ENCODE measurements at regions not wholly inside any gene's neighbourhood (a gene's known extent, or its start where the extent isn't known, plus 50 kb on each side); places are given as distances from the start of the nearest gene placed in this dataset.
A peak's percentile ranks its signal among the peaks of the same experiment; 100 is the strongest.
"Not testable (repeated sequence)": the region's sequence is repeated elsewhere in the genome, so short reads cannot be mapped to it uniquely, and the experiment has no call there.

- not testable (repeated sequence) for DNase-seq
These were observed 55.3 kb downstream of the BBS10 start for GRCh38 chr12:76292891-76293290.

DNA sequence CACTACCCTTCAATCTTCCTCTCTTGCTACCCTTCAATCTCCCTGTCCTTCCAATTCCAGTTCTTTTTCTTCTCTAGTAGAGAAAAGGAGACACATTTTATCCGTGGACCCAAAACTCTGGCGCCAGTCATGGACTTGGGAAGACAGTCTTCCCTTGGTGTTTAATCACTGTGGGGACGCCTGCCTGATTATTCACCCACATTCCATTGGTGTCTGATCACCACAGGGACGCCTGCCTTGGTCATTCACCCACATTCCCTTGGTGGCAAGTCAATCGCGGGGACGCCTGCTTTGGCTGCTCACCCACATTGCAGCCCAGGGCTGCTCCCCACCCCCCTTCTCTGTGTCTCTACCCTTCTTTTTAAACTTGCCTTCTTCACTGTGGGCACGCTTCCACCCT is 55.9 kb downstream of the BBS10 start:
- DNase-seq, result peak; percentile 63

GRCh38 chr12:76290963-76291859 is 57.0 kb downstream of the BBS10 start:
- no peak for DNase-seq

DNA sequence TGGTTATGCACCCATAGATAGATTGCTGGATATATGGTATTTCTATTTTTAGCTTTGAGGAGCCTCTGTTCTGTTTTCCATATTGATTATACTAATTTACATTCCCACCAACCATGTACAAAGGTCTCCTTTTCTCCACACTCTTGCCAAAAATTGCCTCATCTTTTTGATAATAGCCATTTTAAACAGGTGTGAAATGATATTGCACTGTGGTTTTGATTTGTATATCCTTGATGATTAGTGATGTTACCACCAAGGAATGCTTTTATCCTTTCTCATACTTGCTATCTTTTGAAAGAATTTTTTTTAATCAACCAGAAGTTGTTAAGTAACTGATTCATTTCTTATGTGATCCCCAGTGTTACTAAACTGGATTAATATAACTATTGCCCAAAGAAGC is 60.0 kb downstream of the BBS10 start:
- no peak for DNase-seq

GRCh38 chr12:76284816-76285750 is 63.1 kb downstream of the BBS10 start:
- DNase-seq, result peak; percentile 37

GRCh38 chr12:76282744-76283143 is 65.5 kb downstream of the BBS10 start:
- DNase-seq, result no peak

DNA sequence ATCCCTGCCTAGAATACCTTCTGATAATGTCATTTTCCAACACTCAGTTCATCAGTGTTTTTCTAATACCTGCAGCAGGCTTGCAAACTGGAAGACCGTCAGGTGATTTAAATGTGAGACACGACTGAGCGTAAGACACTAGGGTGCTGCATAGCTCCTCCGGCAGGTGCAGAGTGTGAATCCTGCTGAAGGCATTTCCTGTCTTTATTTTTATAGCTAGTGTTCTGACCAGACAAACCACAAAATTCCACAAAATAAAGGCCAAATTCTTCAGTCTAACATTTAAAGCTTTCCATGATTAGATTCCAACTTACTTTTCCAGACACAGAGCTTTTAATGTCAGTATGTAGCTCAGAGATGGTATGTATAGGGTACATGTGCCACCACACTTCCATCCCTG is 70.7 kb downstream of the BBS10 start:
- DNase-seq, result peak; percentile 88

DNA sequence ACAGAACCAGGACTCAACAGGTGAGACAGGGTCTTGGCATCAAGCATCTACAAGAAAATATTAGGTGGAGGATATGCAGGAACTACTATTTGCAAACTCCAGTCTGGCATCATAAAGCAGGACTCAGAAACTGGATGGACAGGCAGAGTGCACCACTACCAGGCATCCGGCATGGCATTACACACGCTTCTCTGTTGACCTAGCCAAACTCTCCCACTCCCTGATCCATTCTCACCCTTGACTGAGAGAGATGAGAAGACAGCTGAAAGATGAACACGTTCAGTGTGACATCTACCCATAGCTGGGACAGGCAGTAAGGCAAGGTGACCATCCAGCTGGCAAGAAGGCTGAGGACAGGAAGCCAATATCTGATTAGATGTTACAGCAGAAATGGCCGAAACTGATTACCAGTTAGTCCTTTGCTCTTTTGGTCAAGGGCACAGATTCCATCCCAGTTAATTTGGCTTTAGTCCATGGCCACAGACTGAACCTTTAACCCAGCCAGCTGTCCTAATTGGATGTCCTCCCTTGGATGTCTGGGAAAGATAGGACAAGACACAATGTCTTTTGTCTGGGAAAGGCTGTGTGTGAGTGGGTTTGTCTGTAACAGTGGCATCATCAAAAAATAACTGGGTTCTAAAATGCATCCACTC is 71.6 kb downstream of the BBS10 start:
- no peak for DNase-seq

- DNase-seq, result no peak
These were observed 72.6 kb downstream of the BBS10 start for GRCh38 chr12:76275511-76276093.

GRCh38 chr12:76274420-76275083 is 73.7 kb downstream of the BBS10 start:
- DNase-seq, result peak; percentile 63

DNA sequence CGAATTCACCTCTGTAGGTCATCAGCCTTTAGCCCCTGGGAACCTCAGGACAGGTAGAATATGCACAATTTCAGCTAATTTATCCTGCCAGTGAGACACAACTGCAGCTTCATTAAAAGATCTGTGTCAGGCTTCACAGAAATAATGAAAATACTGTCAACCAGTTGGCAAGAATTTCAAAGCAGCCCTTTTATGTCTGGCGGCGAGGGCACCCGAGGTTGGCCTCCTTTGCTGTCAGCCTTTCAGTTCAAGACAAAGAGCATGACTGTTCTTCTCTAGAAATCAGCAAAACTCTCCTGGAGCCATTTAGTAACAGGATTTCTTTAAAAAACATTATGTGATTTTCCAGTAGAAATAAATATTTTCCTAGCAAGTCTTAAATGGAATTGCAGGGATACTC is 75.9 kb downstream of the BBS10 start:
- DNase-seq, result no peak

- no peak for DNase-seq
These were observed 77.4 kb downstream of the BBS10 start for GRCh38 chr12:76270657-76271358.

- peak; percentile 66 for DNase-seq
These were observed 79.9 kb downstream of the BBS10 start for GRCh38 chr12:76268267-76268666.

DNA sequence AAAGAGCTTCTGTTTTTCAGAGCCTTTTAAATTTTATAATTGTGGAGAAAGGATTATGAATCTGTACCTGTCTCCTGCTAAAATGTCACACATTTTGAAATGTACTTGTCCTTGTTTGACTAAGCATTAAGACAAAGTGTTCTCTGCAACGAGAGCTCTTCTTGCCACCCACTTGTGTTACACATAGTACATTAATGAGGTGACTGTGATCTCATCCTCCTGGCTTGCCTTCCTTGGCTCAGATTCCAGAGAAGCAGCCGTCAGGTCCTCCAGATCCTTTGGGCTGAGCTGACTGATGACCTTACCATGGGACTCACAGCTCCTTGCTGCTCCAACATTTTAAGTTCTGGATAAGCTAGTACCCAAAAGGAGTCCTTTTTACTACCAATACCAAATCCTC is 81.4 kb downstream of the BBS10 start:
- peak; percentile 91 for DNase-seq

DNA sequence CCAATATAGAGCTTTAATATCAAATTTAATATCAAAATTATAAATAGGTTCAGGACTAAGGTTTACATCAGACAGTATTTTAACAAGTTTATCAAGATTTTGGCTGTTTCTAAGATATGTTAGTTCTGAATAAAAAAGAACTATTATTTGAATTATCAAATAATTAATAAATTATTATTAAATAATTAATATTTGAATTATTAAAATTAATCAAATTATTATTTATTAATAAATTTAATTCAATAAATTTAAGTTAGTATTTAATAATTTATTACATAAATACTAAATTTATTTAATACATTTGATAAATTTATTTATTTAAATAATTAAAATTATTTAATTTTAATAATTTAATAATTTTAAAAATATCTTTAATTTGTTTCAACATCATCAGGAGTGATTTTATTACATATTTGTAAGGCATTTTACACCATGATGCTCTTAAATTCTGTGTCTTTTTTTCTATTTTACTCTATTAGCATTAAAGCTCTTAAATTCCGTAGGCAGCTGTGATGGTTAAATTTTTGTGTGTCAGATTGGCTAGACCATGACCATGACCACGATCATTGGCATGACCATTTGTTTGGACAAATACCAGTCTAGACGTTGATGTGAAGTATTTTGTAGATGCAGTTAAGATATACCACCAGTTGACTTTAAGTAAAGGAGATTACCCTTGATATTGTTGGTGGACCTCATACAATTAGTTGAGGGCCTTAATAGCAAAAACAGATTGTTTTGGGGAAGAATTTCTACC is 82.6 kb downstream of the BBS10 start:
- DNase-seq, result no peak

- no peak for DNase-seq
These were observed 83.6 kb downstream of the BBS10 start for GRCh38 chr12:76264611-76265012.

GRCh38 chr12:76263696-76264095 is 84.5 kb downstream of the BBS10 start:
- DNase-seq, result no peak

DNA sequence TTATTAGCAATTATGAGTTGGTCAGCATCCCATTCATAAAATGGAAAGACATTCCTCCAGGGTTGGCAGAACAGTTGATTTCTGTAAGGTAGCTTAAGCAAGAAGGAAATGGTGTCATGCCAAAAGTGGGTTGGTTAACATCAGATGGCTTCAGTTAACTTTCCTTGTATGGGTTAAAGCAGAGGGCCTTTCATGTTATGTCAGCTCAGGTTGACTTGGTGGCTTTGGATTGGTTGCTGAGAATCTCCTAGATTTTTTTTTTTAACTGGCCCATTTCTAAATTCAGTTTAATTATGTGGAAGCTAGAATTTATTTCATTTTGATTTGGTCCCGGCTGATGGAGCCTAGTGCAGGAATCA is 87.8 kb downstream of the BBS10 start:
- DNase-seq, result peak; percentile 46

- peak; percentile 91 for DNase-seq
These were observed 88.4 kb downstream of the BBS10 start for GRCh38 chr12:76259660-76260389.

GRCh38 chr12:76259106-76259505 is 89.1 kb downstream of the BBS10 start:
- no peak for DNase-seq
